Spleen (tissue), 7 donors: ENCODE measurements at regions not wholly inside any gene's neighbourhood (a gene's known extent, or its start where the extent isn't known, plus 50 kb on each side); places are given as distances from the start of the nearest gene placed in this dataset.

Experiments
- CTCF ChIP-seq, 11 experiments: fragments of 200-600 bp in 7 of 11; fragments of 450-650 bp in 4 of 11; sonication (generic) in 4 of 11; IDR thresholded peaks in 8 of 11; conservative IDR thresholded peaks in 3 of 11; 1 replicate in 7 of 11; 2 replicates in 4 of 11; pipeline versions ENCODE4 v1.4.0 to v1.8.0; 2016 to 2021; ENCODE audit warnings: antibody characterized with exemption in 11 of 11, inconsistent platforms in 4 of 11, mild to moderate bottlenecking in 1 of 11
- POLR2A ChIP-seq, 3 donors: fragments of 450-650 bp; IDR thresholded peaks; one replicate each; pipeline ENCODE4 v1.5.1; 2017; ENCODE audit warnings: antibody characterized with exemption in 3 of 3, mild to moderate bottlenecking in 1 of 3
- donor health status: DM: no; HTN: no; CAD: no; lungs with moderate emphysema.
- donor health status: DM: no; HTN: no; CAD: no.
- donor health status: DM: no; HTN: no; CAD: no.

GRCh38 chr18:69250305-69251151 lies 150.2 kb upstream of the DOK6 start:
- no peak for TF ChIP-seq CTCF (IDR thresholded peaks at IDR 0.05 in 8 of 11, conservative IDR thresholded peaks at IDR 0.05 in 3 of 11)
- no peak for TF ChIP-seq POLR2A (IDR thresholded peaks at IDR 0.05)
